ENCODE measurements at regions not wholly inside any gene's neighbourhood (a gene's known extent, or its start where the extent isn't known, plus 50 kb on each side); places are given as distances from the start of the nearest gene placed in this dataset.
A peak's percentile ranks its signal among the peaks of the same experiment; 100 is the strongest.

- TF ChIP-seq ETS1 (IDR thresholded peaks at IDR 0.05), result no peak
- no peak for TF ChIP-seq ZNF114 (CRISPR knock-in tag; IDR thresholded peaks at IDR 0.05)
- no peak for TF ChIP-seq ZNF331 (CRISPR knock-in tag; IDR thresholded peaks at IDR 0.05; ENCODE audit: low read depth)
- TF ChIP-seq JUNB (IDR thresholded peaks at IDR 0.05; ENCODE audit: unreplicated experiment), result no peak
Observed at GRCh38 chr6:54758340-54758739, 88.2 kb upstream of the FAM83B start (continued).

- H3F3A ChIP-seq (replicated peaks; ENCODE audit: low read depth), result no peaks in the 10 kb centered on the region
- H3K36me3 ChIP-seq (ENCODE audit: insufficient read depth), result no peaks in the 10 kb centered on the region
- H2AFZ ChIP-seq, result 0 out of 2 replicates have a peak overlapping the region, but pooled peaks have one; percentile 15
- DNase-seq (ENCODE audit: low spot score) (no peak), ATAC-seq (no peak)
- H3K27ac ChIP-seq (ENCODE audit: low read depth), result no peak overlapping the region
- Mint-ChIP-seq H3K36me3 (ENCODE audit: low read depth) (no peaks in the 10 kb centered on the region), H3K9me3 (no peaks in the 10 kb centered on the region), H3K4me1 (no peaks in the 10 kb centered on the region), H3K27ac (no peak overlapping the region), H3K27me3 (ENCODE audit: insufficient read depth, low read depth, poor library complexity) (no peaks in the 10 kb centered on the region), H3K4me3 (no peak overlapping the region)
- H4K20me1 ChIP-seq (replicated peaks; ENCODE audit: insufficient read depth), result no peaks in the 10 kb centered on the region
- no peaks in the 10 kb centered on the region for H3K9me2 ChIP-seq (ENCODE audit: insufficient read depth)
- H3K4me3 ChIP-seq, result no peak overlapping the region
- no peaks in the 10 kb centered on the region for H3K4me1 ChIP-seq (ENCODE audit: insufficient read depth)
- H3K79me2 ChIP-seq (replicated peaks; ENCODE audit: insufficient read depth), result no peaks in the 10 kb centered on the region
- no peak overlapping the region for H3K4me2 ChIP-seq
- no peaks in the 10 kb centered on the region for H3K27me3 ChIP-seq (ENCODE audit: insufficient read depth)
- TF ChIP-seq NANOG (IDR thresholded peaks at IDR 0.05; ENCODE audit: borderline replicate concordance) (no peak), EZH2 (IDR thresholded peaks at IDR 0.05; ENCODE audit: low read depth, unreplicated experiment) (no peak), CTCF (conservative IDR thresholded peaks at IDR 0.05; ENCODE audit: low read depth in 2 of 2) (no peak), POLR2AphosphoS5 (IDR thresholded peaks at IDR 0.05; ENCODE audit: low read depth) (no peak), ZNF331 (CRISPR knock-in tag; IDR thresholded peaks at IDR 0.05; ENCODE audit: low read depth) (no peak), EZH2phosphoT487 (IDR thresholded peaks at IDR 0.05; ENCODE audit: unreplicated experiment) (no peak), REST (IDR thresholded peaks at IDR 0.05; ENCODE audit: unreplicated experiment) (no peak), CREB1 (CRISPR knock-in tag; IDR thresholded peaks at IDR 0.05; ENCODE audit: low read depth) (no peak), STAT1 (IDR thresholded peaks at IDR 0.05; ENCODE audit: unreplicated experiment) (no peak), ZNF462 (CRISPR knock-in tag; IDR thresholded peaks at IDR 0.05) (no peak), JUNB (IDR thresholded peaks at IDR 0.05; ENCODE audit: unreplicated experiment) (no peak)
Observed at GRCh38 chr6:54768494-54768893, 78.1 kb upstream of the FAM83B start.
